ENCODE measurements at regions not wholly inside any gene's neighbourhood (a gene's known extent, or its start where the extent isn't known, plus 50 kb on each side); places are given as distances from the start of the nearest gene placed in this dataset.
A peak's percentile ranks its signal among the peaks of the same experiment; 100 is the strongest.

DNA sequence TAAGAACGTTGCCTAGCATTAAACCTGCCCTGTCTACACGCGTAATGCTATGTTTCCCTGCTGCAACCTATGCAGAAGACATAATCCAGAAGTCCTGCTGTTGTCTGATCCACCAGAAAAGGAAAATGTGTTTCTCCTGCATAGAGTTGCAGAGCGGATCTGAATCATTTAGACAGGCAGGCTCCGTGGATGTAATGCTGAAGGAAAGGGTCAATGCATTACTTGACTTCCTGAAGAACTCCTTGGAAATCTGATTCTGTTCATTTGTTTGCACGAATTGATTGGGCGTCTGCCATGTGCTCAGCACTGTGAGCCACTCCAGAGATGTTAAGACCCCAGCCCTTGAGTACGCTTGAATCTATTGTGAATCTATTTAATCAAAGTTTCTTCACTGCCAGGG lies 83.4 kb downstream of the FOXL1 start:
- no peak for DNase-seq (ENCODE audit: low read depth, low spot score)
- ChIA-PET POLR2A (interaction anchor here (0.7 to 1.2 kb wide), 3 partner anchors 33 to 91 kb away, joined by 3 to 6 read pairs (median 4); no protein-coding TSS in a partner anchor), CTCF (interaction anchor here (0.9 to 2.0 kb wide), 2 partner anchors 97 to 401 kb away, joined by 3 to 4 read pairs; no protein-coding TSS in a partner anchor)
- TF ChIP-seq, protein P1, sequence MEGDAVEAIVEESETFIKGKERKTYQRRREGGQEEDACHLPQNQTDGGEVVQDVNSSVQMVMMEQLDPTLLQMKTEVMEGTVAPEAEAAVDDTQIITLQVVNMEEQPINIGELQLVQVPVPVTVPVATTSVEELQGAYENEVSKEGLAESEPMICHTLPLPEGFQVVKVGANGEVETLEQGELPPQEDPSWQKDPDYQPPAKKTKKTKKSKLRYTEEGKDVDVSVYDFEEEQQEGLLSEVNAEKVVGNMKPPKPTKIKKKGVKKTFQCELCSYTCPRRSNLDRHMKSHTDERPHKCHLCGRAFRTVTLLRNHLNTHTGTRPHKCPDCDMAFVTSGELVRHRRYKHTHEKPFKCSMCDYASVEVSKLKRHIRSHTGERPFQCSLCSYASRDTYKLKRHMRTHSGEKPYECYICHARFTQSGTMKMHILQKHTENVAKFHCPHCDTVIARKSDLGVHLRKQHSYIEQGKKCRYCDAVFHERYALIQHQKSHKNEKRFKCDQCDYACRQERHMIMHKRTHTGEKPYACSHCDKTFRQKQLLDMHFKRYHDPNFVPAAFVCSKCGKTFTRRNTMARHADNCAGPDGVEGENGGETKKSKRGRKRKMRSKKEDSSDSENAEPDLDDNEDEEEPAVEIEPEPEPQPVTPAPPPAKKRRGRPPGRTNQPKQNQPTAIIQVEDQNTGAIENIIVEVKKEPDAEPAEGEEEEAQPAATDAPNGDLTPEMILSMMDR (IDR thresholded peaks at IDR 0.05; ENCODE audit: insufficient read depth, low read length, missing control alignments), result no peak
- H3K4me3 ChIP-seq (ENCODE audit: low read depth, low read length), result no peak overlapping the region

DNA sequence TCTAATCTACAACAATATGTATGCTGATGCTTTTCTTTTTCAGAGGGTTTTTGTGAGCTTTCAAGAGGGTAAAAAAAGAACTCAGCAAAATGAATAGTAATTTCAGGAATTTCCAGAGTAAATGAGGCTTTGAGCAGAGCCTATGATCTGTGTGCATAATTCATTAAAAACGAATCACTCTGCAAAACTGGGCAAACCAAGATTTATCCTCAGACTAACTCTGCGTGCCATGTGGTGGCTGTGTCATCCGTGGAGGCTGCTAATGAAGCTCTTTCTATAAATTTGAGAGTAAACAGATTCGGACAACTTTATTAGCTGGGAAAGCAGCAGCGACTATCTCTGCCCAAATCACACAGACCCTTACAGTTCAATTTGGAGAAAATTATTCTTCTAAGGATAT lies 83.8 kb downstream of the FOXL1 start:
- TF ChIP-seq, protein P1 (IDR thresholded peaks at IDR 0.05; ENCODE audit: insufficient read depth, low read length, missing control alignments), result no peak
- ChIA-PET CTCF (interaction anchor here (2.0 kb wide), 1 partner anchor 400 kb away, joined by 4 read pairs; no protein-coding TSS in a partner anchor), POLR2A (interaction anchor here (0.7 to 1.2 kb wide), 4 partner anchors 31 to 91 kb away, joined by 3 to 6 read pairs (median 4); no protein-coding TSS in a partner anchor)
- no peak overlapping the region for H3K4me3 ChIP-seq (ENCODE audit: low read depth, low read length)
- no peak for DNase-seq (ENCODE audit: low read depth, low spot score)

DNA sequence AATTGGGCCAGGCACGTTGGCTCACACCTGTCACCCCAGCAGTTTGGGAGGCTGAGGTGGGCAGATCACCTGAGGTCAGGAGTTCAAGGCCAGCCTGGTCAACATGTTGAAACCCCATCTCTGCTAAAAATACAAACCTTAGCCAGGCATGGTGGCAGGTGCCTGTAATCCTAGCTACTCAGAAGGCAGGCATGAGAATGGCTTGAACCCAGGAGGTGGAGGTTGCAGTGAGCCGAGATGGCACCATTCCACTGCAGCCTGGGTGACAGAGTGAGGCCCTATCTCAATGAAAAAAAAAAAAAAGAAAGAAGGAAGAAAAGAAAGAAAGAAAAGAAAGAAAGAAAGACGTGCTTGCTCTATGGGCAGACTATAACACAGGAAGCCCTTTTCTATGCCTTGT lies 84.4 kb downstream of the FOXL1 start:
- ChIA-PET CTCF (interaction anchor here (2.0 kb wide), 1 partner anchor 400 kb away, joined by 4 read pairs; no protein-coding TSS in a partner anchor), POLR2A (interaction anchor here (0.7 to 1.2 kb wide), 3 partner anchors 31 to 92 kb away, joined by 4 to 6 read pairs (median 4); no protein-coding TSS in a partner anchor)
- no peak overlapping the region for H3K4me3 ChIP-seq (ENCODE audit: low read depth, low read length)
- TF ChIP-seq, protein P1 (IDR thresholded peaks at IDR 0.05; ENCODE audit: insufficient read depth, low read length, missing control alignments), result no peak
- no peak for DNase-seq (ENCODE audit: low read depth, low spot score)

DNA sequence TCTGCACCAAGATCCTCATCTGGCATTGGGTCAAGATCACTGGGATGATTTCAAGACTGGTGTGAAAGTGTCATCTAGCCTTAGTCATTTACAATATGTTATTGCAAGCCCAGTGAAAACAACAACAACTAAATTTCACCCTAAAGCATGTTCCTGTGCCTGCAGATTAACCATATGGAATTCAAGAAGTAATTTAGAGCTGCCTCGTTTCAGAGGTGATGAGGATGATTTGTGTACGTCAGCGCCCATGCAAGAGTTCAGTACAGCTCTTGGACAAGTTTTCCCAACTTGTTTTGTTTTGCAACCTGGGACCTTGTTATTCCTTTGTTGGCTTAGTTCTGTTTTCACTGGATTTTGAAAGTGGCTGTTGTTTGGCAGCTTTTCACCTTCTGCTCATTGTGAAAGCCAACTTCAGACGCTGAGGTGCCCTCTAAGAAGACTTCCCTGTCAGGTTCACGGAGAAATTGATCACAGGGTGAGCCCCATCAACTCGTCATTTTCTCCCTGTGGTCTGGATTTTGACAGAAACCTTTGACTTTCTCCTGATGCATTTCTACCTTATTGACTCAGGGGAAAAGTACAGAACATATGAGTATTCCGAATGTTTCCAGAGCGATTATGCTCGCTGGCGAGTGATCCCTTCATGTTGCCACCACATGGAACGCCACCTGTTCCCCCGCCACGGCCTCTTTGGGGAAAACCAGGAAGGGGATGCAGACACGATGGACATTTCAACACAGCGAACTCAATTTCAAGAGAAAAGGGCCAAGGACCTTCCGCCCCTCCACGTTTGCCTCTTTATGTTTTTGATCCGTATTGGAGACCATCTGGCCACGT lies 85.6 kb downstream of the FOXL1 start:
- POLR2A ChIA-PET, result interaction anchor here (0.6 to 2.3 kb wide), 9 partner anchors 16 to 291 kb away, joined by 4 to 21 read pairs (median 6); partner anchors contain the start of genes FOXC2 and FOXL1
- H3K4me3 ChIP-seq (ENCODE audit: low read depth, low read length), result peak overlapping the region; percentile 34

DNA sequence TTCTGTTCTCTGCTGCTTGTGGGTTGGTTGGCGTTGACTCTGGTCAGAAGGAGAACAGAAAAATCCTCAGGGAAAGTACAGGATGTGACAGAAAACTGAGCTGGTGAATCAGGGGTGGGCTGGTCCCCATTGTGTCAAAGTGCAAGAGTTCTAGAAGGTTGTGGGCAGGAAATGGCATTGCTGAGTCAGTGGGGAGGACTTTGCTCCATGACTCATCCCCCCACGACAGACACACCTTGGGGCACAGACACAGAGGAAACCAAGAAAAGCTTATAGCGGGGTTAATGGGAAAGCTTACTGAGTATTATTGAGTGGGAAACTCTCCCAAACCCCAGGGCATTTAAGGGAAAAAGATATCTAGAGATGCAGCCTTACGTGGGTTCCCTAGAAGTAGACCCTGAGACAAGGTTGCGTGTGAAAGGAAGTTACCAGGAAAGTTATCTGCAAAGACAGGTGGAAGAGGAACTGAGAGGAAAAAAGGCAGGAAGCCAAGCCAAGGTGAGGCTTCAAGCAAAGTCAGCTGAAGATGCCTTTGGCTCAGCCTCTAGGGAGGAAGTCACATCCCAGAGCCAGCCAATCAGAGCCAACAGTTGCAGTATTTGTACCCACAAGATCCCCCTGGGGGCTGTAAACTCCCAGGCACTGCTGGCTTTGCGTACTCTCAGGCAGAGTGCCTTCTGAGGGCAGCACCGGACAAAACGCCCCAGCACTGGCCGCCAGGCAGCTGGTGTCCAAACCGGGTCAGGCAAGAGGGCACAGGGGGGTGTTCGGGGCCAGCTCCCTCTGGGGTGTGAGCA lies 86.4 kb downstream of the FOXL1 start:
- peak; percentile 83 for DNase-seq (ENCODE audit: low read depth, low spot score)
- POLR2A ChIA-PET, result interaction anchor here (0.6 to 2.3 kb wide), 14 partner anchors 11 to 290 kb away, joined by 3 to 21 read pairs (median 4); partner anchors contain the start of genes FOXC2 and FOXL1
- H3K4me3 ChIP-seq (ENCODE audit: low read depth, low read length), result peak overlapping the region; percentile 34
- CTCF ChIA-PET, result interaction anchor here (0.6 to 2.5 kb wide), 7 partner anchors 10 to 398 kb away, joined by 3 to 8 read pairs (median 3); no protein-coding TSS in a partner anchor
- TF ChIP-seq, protein P1 (IDR thresholded peaks at IDR 0.05; ENCODE audit: insufficient read depth, low read length, missing control alignments), result no peak

More for the DNA sequence above, 85.6 kb downstream of the FOXL1 start:
- TF ChIP-seq, protein P1 (IDR thresholded peaks at IDR 0.05; ENCODE audit: insufficient read depth, low read length, missing control alignments), result no peak
- DNase-seq (ENCODE audit: low read depth, low spot score), result no peak
- CTCF ChIA-PET, result interaction anchor here (1.5 to 2.5 kb wide), 4 partner anchors 10 to 399 kb away, joined by 3 to 8 read pairs (median 7); no protein-coding TSS in a partner anchor
